LHCN-M2 (cell line): ENCODE measurements at regions not wholly inside any gene's neighbourhood (a gene's known extent, or its start where the extent isn't known, plus 50 kb on each side); places are given as distances from the start of the nearest gene placed in this dataset.

Experiments
- DNase-seq: peaks from one replicate; pipeline ENCODE4 v3.0.0-alpha.2; 2012; ENCODE audit warnings: low read depth

- DNase-seq = no peak
These were observed 83.5 kb downstream of the VCY1B start for GRCh38 chrY:14139521-14139920.

- DNase-seq = no peak
These were observed 89.6 kb downstream of the VCY1B start for GRCh38 chrY:14145614-14146013.

- DNase-seq = no peak
These were observed 126.7 kb downstream of the VCY1B start for GRCh38 chrY:14182776-14183175.

- DNase-seq = no peak
These were observed 166.0 kb downstream of the VCY1B start for GRCh38 chrY:14222014-14222413.

GRCh38 chrY:14231703-14232102 lies 175.7 kb downstream of the VCY1B start:
- DNase-seq = no peak

- DNase-seq = no peak
These were observed 179.0 kb downstream of the VCY1B start for GRCh38 chrY:14235070-14235469.

- DNase-seq = no peak
These were observed 182.2 kb downstream of the VCY1B start for GRCh38 chrY:14238277-14238676.

- no peak for DNase-seq
These were observed 190.9 kb downstream of the VCY1B start for GRCh38 chrY:14246948-14247347.

GRCh38 chrY:14248878-14249576 lies 193.0 kb downstream of the VCY1B start:
- DNase-seq = no peak

- DNase-seq = no peak
These were observed 200.2 kb downstream of the VCY1B start for GRCh38 chrY:14255965-14256816.

- no peak for DNase-seq
These were observed 200.8 kb downstream of the VCY1B start for GRCh38 chrY:14256817-14257168.

GRCh38 chrY:14277029-14277428 lies 221.0 kb downstream of the VCY1B start:
- no peak for DNase-seq

- peak; percentile 1 for DNase-seq
These were observed 233.5 kb upstream of the NLGN4Y start for GRCh38 chrY:14290656-14291375.

- DNase-seq = no peak
These were observed 231.9 kb upstream of the NLGN4Y start for GRCh38 chrY:14292382-14292781.

GRCh38 chrY:14300775-14301174 lies 223.6 kb upstream of the NLGN4Y start:
- DNase-seq = no peak

- DNase-seq = no peak
These were observed 222.8 kb upstream of the NLGN4Y start for GRCh38 chrY:14301552-14301951.

GRCh38 chrY:14328677-14329345 lies 195.5 kb upstream of the NLGN4Y start:
- DNase-seq = peak; percentile 51

- DNase-seq = no peak
These were observed 194.0 kb upstream of the NLGN4Y start for GRCh38 chrY:14330362-14330761.

GRCh38 chrY:14339524-14339923 lies 184.8 kb upstream of the NLGN4Y start:
- DNase-seq = no peak

GRCh38 chrY:14340459-14341143 lies 183.7 kb upstream of the NLGN4Y start:
- peak; percentile 70 for DNase-seq

GRCh38 chrY:14344648-14345333 lies 179.5 kb upstream of the NLGN4Y start:
- peak; percentile 5 for DNase-seq
